GM19372 (cell line): ENCODE measurements at regions not wholly inside any gene's neighbourhood (a gene's known extent, or its start where the extent isn't known, plus 50 kb on each side); places are given as distances from the start of the nearest gene placed in this dataset.

Experiments used
- ATAC-seq: cut with Tn5 transposase; IDR thresholded peaks from one replicate; pipeline ENCODE4 v1.9.1; 2021; ENCODE audit warnings: mild to moderate bottlenecking, low read depth, moderate library complexity; ENCODE audit not compliant: unreplicated experiment

DNA sequence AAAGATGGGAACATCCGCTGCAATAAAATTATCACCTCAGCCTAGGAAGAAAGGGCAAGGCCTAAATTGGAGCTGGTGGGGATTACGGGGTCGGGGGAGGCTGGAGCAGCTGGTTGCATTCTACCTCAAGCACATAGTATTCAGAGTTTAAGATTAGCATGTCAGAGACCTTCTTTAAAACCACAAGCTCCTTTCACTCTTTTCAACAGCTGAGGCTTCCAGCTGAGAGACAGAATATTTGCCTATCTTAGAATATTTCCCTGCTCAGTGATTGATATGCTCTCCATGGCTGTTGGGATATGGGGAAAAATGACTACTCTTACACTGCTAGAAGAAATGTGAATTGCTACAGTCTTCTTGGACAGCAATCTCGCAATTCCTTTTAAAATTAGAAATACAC lies 248.6 kb downstream of the TBX15 start:
- ATAC-seq, result no peak

DNA sequence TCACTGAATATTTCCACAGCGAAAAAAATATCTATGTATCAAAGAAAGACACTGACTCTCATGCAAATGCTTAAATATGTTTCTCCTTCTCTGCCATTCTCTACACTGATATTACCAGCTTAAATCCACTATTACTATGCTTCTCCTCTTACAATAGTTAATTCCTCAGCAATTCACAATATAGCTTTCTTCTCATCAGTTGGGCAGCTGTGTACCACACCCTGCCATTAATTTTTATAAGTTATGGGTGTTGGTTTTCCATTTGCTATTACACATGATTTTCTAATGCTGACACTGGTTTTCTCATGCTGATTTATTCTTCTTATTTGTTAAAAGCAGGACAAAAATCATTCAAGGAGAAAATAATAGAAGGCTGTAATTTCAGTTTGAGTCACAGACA lies 251.8 kb downstream of the TBX15 start:
- ATAC-seq, result no peak

DNA sequence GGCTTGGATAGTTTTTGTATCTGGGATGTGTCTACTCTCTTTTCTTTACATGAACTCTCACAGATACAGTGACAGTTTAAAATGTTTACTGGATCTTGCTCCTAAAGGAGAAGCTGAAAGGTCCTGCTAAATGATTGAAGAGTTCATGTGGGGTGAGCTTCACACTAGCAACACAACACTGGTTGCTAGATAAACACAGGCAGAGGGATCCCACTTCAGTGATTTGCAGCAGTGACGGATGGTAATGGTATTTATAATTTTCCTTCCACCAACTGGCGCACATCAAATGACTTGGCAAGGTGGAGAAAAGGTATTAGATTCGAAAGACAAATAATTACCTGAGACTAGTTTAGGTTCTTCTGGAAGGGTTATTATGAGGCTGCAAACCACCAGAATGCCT lies 270.2 kb downstream of the TBX15 start:
- no peak for ATAC-seq

DNA sequence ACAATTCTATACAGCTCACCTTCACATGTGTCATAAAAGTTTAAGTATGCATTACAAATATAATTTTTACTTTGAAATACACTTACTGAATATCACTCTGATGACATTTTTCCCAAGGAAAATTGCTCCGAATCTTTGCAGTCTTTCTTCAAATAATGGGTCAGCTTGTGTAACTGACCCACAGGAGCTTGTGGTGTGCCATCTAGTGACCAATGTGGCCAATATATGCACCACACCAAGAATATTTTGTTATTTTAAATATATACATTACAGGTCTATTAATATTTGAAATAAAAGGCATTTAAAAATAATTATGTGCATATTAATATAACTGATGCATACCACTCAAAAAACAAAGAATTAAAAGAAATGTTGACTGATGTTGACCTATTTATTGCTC lies 271.4 kb downstream of the TBX15 start:
- no peak for ATAC-seq

DNA sequence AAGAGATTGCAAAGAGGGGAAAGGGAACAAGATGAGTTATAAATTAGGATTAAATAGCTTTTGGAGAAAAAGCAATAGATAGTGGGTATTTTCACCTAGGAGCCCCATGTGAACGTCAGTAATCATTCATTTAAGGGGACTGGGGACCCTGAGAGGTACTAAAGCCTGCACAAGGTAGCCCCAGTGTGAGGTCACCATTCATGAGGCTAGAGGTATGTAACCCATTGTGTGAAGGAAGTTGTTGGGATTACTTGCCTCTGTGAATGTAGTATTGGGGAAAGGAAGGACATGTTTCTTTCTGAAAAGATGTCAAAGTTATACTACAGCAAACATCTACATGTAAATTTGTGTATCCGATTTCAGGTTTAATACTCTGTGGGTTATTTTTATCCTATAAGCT lies 276.8 kb downstream of the TBX15 start:
- ATAC-seq, result no peak

DNA sequence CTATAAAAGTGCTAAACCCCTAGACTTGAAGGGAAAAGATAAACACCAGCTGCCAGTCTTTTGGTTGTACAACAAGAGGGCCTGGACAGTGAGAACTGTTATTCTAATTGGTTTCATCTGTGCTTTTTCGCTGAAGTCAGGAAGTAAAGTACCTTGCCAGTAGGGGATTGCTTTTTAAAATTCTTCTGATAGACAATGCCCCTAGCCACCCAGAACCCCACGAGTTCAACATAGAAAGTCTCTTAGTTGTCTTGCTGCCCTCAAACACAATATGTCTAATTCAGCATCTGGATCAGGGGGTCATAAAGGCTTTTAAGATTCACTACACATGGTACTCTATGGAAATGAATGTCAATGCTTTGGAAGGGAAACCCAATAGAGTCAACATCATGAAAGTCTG lies 289.2 kb downstream of the TBX15 start:
- no peak for ATAC-seq

DNA sequence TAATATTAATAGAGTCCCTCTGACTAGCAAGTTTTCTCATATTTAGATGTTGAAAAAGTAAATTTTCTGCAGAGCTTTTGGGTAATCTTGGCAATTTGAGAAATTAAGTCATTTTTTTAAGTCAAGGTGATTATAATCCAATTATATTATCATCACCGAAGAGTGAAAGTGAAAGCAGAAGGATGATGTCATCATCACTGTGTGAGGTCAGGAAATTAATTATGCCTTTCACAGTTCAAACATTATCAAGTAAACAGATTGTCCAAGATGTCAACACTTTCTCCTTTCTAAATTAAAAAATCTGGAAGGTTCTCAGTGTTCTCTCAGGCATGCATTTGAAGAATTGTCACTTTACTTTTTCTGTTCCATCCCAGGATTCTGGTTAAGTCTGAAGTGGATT lies 296.0 kb downstream of the TBX15 start:
- no peak for ATAC-seq

DNA sequence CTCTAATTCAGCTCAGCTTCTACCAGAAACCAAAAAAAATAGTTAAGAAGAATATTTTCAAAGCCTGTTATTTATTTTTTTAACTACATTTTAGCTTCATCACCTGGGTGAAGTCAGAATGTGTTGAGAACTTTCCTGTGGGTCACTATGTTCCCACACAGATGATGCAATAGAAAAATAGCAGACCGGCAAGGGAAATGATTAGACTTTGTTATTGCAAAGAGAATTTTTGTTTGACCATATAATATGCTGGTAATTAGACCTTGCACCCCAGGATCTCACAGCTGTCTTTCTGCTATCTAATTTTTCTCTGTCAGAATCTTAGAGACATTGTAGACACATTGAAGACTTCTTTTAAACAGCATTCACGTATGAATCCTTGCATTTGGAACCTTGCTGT lies 299.3 kb downstream of the TBX15 start:
- ATAC-seq, result no peak

DNA sequence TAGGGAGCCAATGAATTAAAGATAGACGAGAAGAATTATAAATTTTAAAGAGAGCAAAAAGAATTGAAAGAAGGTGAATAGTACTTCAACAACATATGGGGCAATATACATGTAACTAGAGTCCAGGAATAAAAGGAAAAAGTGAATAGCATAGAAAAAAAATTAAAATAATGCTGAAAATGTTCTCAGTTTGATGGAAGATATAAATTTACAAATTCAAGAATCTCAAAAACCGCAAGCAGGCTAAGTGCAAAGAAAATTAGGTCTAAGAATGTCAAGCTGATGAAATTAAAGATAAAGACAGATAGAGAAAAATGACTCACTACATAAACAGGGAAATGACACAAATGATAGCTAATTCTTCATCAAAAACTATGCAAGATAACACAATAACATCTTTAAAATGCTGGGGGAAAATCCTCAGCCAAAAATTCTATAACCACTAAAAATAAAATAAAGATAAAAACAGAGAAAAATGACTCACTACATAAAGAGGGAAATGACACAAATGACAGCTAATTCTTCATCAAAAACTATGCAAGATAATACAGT lies 326.3 kb downstream of the TBX15 start:
- no peak for ATAC-seq

DNA sequence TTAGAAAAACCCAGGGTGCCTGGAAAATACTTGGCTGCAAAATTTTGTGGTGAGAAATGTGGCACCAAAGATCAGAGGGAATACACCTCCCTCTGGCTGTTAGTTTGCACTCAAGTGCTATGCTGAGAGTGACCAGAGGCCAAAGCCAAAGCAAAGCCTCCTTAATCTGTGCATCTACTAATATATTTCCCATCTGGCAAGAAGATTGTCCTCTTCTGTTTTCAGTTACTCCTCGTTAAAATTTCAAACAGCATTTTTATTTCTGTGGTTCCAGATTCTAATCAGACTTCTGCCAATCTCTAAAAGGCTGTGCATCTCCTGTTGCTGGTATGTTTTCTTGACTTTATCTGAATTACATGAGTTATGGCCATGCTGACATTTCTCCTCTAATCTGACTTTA lies 327.4 kb downstream of the TBX15 start:
- no peak for ATAC-seq

DNA sequence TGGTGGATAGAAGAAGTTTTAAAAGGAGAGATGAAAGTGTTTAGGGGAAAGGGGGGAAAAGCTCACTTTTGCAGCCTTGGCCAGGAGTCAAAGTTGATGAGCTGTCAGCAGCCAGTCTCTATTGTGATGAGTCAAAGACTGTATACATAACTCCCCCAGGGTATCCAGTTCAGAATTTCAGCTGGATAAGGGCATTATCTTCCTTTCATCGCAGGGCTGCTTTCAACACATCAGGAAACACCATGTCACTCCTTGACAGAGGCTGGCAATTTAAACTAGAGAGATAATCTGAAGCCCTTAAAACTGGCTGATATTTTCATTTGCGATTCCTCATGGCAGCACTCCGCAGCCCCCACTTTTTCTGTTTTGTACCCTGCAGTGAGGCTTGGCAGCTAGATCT lies 328.5 kb downstream of the TBX15 start:
- no peak for ATAC-seq

DNA sequence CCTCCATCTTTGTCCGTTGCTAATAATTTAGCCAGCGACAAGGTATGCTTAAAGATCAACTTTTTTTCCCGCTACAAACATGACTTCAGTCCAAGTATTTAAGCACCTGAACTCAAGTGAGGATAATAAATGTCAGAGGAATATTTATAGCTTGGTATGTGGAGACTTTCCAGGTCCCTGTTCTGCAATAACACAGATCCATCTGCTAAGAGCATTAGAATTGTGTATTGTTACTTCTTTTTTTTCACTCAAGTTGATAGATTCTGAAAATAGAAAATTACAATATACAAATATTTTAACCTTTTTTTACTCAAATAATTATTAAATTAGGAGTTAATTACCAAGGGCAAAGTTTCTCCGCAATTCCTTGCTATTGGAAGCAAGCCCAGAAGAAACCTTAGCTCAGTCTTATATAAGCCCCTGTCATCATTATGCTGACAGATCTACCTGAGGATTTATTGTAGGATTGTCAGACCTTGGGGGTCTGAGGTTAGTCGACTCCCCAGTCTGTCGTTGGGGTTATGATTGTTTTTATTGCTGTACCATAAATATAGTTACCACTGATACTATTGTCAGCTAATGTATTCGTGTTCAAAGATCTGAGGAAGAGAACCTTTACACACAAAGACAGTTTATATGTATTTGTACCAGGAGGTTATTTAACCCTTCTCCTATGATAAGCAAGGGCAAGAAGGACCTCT lies 337.9 kb downstream of the TBX15 start:
- no peak for ATAC-seq

DNA sequence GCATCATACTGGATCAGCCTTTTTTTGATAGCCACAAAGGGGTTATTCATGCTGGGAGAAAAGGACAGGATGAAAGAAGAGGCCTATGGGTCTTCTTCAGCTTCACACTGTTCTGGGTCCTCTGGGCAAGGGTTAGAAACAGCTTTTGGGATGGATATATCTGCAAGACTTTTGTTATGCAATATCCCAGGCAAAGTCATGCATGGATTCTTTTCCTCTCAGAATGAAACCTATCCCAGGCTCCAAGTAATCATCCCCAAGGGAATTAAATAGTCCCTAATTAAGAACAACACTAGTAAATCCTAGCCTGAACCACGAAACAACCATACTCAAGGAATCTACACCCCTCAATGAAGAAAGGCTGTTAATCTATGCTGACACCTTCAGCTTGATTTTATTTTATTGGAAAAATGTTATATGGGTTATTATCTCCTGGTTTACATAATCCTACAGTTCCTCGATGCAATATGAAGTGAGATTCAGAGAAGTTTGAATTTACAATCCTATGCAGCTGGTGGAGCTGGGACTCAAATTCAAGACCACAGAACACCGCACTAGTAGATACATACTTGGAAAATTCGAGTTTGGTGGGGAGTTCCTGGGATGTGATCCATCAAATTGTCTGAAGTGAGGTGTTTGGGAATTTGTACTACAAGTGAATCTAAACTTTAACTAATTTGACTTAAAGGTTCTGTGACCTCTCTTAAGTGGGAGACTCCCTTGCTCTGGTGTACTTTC lies 338.6 kb downstream of the TBX15 start:
- no peak for ATAC-seq

DNA sequence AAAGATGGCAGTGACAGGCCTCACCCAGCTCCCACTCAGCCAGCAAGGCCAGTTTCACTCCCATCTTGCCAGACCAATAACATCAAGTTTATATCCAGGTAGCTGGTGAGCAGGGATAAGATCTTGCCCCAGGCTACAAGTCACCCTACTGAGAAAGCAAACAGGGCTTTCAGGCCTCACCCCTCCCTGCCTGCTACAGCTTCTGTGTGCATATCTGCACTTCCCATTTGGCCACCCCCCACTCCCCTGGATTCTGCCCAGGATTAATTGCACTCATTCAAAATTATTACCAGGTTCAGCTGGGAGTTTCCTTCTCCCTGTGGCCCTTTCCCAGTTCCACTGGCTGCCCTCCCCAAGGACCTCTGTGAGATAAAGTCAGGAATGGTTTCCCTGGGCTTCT lies 352.1 kb downstream of the TBX15 start:
- ATAC-seq, result no peak

DNA sequence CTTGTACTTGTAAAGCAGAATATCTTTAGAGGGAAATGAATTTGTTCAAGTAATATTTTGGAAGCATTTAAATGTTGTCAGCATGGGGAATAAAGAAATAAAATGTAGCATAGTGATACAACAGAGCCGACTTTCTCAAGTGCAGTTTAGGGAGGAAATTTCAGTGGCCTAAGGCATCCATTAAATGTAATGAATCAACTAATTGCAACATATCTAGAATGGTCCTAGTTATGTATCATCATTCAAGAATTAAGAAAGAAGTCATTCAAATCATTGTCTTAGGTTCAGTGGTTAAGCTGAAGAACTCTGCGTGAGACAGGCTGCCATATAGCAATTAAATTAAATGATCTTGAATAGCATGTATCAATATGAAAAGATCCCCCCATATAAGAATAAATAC lies 360.7 kb downstream of the TBX15 start:
- no peak for ATAC-seq

DNA sequence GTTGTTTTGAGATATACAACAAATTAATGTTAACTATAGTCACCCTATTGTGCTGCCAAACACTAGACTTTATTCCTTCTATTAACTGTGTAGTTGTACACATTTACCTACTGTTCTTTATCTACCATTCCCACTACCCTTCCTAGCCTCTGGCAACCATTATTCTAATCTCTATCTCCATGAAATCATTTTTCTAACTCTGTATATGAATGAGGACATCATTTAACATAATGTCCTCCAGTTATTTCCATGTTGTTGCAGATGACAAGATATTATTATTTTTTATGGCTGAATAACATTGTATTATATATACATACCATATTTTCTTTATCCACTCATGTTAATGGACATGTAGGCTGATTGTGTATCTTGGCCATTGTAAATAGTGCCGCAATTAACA lies 366.3 kb downstream of the TBX15 start:
- ATAC-seq, result no peak

DNA sequence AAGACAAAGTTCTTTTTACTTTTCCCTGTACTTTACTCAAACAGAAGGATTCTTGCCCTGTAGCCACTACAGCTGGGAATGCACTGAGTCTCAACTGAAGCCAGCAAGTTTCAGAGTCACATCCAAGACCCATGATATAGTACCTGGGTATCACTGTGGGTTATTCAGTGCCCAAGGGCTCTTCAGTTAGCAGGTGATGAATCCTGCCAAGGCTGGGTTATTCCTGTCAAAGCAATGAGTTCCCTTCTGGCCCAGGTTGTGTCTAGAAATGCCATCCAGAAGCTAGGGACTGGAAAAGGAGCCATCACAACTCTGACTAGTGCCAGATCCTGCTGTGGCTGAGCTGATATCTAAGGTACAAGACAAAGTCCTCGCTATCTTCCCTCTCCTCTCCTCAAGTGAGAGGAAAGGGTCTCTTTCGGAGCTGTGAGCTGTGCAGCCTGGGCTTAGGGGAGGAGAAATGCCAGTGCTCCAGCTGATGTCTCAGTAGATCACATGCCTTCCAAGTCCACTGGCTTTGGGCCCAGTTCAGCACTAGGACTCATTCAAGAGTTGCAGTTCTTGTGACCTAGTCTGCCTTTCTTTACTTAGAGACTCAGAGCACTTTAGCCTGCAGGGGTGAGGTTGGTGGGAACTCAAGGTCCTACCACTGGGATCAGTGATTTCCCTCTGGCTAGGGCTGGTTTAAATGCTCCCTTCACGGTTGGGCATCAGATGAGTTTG lies 369.4 kb downstream of the TBX15 start:
- no peak for ATAC-seq

DNA sequence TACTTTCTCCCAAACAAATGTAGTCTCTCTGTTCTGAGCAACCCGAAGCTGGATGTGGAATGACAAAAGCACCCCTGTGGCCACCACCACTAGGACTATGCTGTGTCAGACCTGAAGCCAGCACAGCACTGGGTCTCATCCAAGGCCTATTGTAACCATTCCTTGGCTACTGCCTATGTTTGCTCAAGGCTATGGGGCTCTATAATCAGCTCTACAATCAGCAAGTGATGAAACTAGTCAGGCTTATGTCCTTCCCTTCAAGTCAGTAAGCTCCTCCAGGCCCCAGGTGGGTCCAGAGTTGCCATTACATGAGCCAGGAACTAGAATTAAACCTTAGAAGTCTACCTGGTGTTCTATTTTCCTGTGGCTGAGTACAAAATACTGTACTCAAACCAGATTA lies 370.2 kb downstream of the TBX15 start:
- ATAC-seq, result no peak

DNA sequence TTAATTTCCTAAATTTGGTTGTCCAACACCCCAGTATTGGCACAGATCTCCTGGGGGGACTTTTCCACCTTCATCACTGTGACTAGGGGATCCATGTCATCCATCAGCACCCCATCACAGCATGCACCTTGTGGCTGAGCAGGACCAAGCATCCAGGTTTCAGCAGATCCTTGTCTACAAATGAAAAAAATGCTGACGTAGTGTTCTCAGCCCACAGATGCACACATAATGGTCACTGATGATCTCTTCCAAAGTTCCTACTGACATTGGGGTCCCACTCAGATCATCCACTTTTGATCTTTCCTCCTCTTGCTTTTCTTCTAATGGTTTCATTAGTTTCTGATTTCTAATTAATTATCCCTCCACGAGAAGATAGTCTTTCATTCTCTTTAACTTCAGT lies 373.1 kb downstream of the TBX15 start:
- no peak for ATAC-seq

DNA sequence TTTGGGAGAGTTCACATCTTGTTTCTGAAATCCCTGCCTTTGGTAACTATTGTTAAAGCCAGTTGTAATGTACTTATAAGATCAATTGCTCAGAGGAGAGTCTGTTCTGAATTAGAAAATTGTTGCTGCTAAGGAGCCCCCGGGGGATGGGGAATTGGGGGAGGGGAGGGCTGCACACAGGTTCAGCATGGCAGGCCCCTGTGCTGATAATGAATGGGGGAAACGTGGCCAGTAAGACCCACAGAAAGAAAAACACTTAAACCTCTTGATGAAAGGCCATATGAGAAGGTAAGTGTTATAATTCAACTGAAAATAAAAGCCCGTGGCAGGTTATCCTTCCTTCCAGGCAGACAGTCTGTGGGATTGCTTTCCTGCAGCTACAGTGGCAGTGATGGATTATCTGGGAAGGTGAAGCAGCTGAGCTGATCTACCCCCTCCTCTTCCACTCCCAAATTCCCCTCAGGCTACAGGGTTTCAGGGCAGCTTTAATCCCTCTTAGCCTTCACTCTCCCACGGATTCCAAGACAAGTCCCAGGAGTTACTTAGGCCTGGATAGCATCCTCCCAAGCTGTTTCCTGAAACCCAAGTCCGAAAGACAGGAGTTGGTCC lies 398.8 kb downstream of the TBX15 start:
- ATAC-seq, result no peak

DNA sequence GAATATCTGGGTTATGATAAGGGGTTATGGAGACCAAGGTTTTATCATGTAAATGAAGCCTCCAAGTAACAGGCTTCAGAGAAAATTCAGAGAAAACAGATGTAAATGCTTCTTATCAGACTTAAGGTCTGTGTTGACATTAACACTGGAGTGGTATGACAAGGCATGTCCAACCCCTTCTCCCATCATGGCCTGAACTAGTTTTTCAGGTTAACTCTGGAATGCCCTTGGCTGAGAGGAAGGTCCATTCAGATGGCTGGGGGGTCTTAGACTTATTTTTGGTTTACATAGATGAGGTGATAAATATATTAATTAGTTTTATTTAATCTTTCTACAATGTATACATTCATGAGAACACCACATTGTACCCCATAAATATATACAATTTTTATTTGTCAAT lies 399.6 kb downstream of the TBX15 start:
- ATAC-seq, result no peak
